ENCODE measurements at regions not wholly inside any gene's neighbourhood (a gene's known extent, or its start where the extent isn't known, plus 50 kb on each side); places are given as distances from the start of the nearest gene placed in this dataset.

DNA sequence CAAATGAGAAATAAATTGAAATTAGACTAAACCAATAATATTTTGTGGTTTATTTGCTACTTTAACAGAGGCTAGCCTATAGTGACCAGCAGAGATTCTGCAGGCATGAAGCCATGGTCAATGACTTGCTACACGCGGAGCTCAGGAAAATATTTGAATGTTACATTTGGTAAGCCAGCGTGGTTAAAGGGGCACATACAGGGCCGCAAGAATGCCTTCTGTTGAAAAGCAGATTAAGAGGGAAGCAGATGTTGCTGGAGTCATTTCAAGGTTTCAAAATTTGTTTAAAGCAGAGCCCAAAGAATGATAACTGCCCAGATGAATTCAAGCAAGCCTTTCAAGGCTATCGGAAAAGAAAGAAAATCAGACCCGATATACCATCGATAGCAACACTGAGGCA lies 294.3 kb upstream of the MAN1A1 start:
- no peak for DNase-seq (ENCODE audit: low spot score)

DNA sequence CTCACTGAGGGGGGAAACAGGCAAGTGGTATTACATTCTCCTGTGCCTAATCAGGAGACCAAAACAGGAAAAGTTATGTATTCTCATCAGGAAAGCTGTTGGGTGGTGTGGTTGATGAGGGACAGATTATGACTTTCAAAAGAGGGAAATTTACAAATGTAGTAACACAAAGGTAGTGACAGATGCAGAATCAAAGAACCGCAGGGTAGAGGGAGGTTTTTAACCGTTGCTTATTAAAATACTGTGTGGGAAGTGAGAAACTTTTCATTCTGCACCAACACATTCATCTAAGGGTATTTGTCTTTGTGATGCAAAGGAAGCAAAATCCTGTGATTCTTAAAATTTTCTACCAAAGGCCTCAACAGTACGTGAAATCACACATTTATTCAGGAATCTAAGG lies 288.2 kb upstream of the MAN1A1 start:
- DNase-seq (ENCODE audit: low spot score), result no peak

GRCh38 chr6:119636060-119636459 lies 286.5 kb upstream of the MAN1A1 start:
- no peak for DNase-seq (ENCODE audit: low spot score)

DNA sequence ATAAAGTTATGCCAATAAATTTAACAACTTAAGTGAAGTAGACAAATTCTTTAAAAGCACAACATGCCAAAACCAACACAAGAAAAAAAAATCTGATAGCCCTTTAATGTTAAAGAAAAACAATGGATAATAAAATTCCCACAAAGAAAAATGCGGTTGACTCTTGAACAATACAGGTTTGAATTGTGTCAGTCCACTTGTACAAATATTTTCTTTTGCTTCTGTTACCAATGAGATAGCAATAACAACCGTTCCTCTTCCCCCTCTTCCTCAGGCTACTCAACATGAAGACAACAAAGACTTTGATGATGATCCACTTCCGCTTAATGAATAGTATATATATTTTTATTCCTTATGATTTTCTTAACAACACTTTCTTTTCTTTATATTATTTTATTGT lies 283.9 kb upstream of the MAN1A1 start:
- DNase-seq (ENCODE audit: low spot score), result no peak

- no peak for DNase-seq (ENCODE audit: low spot score)
Measured at GRCh38 chr6:119630561-119631192, 281.1 kb upstream of the MAN1A1 start.

- DNase-seq (ENCODE audit: low spot score), result no peak
Measured at GRCh38 chr6:119628691-119629594, 279.4 kb upstream of the MAN1A1 start.

DNA sequence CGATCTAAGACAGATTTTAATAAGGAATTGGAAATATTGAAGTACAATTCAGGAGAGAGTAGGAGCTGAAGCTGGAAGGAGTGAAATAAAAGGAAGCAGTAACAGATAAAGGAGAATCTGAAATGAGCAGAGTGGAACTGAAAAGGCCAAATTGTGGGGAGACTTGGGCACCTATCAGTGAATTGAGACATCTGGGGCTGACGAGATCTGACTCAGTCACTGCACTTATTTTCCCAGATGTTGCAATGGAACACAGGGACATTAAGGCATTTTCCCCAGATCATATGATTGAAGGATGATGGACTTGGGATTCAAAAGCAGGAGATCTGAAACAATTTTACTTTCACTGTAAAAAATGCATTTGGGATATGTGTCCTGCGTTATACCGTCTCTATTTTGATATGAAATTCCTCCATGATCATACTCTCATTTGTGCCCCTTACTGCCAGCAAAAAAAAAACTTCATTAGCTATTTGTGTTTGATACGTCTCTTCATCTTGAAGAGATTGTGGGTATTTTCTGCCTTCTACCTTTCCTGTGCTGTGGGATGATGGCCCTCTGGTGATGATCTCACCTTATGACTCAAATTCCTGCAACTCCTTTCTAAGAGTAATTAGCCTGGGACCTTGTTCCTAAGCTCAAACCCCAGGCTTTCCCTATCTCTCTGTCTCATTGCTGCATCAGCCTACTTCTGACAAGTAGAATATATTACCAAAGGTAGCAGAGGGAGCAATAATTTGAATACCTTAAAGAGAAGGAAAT lies 278.5 kb upstream of the MAN1A1 start:
- peak; percentile 6 for DNase-seq (ENCODE audit: low spot score)

DNA sequence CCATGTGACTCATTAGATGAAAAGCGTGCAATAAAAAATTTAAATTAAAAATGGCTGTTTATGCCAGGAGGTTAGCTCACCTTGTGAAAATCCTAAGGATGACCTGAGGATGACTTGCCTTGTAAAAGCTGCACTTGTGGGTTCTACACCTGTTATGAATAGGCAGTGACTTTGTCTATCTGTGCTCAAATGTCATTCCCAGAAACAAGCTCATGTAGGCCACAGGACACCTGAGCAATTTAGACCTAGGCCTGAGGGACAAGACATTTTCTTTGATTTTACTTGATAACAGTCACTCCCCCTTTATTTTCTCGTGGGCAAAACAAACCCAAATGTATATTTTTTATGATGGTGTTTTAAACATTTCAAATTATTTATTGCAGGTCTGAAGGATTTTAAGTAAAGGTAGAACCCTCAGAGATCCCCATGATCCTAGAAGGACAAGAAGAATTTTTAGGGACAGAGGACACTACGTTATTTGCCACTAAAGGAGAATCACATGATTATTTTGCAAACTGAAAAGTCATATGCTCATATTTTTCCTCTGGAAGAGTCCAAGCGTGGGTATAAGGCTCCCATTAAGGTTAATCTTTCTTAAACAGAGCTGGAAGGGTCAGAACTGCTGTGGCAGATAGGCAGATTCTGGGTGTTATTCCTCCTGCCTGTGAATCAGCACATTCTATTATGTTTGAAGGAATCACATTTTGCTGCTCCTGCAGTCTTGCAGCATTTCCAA lies 277.5 kb upstream of the MAN1A1 start:
- DNase-seq (ENCODE audit: low spot score), result no peak

GRCh38 chr6:119620846-119621555 lies 271.4 kb upstream of the MAN1A1 start:
- DNase-seq (ENCODE audit: low spot score), result no peak

GRCh38 chr6:119614138-119614537 lies 264.6 kb upstream of the MAN1A1 start:
- no peak for DNase-seq (ENCODE audit: low spot score)

DNA sequence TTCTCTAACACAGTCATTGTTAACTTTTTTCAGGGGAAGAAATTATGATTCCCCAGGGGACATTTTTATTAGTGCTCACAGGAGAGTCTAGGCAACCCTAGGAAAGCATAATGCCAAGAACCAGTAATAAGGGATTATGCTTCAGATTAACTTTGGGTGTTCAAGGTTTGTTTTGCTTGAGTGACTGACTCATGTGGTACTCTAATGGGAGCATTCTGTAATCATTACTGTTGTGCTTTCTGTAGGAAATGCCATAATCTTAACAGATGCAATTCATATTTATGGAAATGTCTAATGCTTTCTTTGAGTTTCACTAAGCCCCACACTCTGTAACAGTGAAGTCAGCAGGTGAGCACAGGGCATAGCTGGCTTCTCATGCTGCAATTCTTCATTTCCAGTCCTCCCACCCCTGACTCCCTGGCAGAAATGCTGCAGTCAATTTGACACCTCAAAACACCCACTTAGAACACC lies 263.4 kb upstream of the MAN1A1 start:
- DNase-seq (ENCODE audit: low spot score), result no peak

DNA sequence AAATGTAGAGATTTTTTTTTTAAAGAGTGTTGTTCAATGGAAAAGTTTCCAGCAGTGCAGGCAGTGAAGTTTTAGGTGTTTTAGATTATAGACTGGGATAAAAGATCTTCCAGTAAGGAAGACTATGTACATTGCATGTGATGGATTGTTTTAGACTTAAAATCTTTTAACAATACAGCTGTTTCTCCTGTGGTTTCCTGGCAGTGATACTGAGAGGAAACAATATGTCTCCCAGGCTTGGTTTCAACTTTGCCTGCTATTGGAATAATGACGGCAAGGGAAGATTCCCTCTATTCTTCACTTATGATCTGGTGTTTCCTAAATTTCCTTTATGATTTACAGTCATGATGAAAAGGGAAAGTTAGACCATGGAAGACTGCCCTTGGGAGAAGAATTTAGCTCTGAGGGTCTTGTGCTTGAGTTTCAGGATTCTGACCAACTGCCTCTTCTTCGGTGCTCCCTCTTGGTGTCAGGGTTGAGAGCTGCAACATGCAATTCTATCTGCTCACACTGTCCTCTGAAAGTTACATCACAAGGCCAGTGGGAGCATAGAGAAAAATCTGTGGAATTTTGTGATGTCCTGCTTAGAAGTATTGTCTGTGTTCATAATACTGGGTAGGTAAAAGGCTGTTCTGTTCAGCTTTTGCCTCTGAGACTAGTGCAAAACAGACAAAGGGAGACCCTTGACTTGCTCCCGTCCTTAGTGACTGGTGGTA lies 262.8 kb upstream of the MAN1A1 start:
- no peak for DNase-seq (ENCODE audit: low spot score)

DNA sequence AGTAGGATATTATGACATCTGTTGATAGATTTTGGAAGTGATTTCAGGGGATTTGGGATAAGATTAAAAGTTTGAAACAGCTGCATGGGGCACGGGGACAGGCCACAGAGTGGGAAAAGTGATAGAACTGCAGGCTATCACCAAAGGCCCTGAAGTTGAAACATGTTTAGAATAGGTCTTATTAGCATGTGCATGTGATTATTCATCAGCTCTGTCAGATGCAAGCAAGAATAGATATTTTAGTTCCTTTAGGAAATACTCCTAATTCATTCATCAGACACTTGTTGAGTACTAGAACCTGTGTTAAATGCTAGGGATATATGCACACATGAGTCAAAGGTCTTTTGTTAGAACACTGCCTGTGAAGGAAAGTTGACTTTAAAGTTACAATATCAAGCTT lies 261.2 kb upstream of the MAN1A1 start:
- DNase-seq (ENCODE audit: low spot score), result no peak

DNA sequence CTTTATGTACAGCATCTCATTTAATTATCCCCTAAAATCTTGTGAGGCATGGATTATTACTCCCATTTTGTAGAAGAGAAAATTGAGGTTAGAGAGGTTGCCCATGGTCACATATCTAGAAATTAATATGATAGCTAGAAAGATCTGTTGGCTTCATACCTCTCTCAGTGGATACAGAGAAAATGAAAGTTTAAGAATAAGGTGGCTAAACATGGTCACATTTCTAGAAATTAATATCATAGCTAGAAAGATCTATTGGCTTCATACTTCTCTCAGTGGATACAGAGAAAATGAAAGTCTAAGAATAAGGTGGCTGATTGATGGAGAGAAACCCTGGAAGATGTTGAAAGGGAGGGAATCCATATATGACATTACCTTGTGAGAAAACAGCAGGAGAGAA lies 260.7 kb upstream of the MAN1A1 start:
- DNase-seq (ENCODE audit: low spot score), result no peak

- no peak for DNase-seq (ENCODE audit: low spot score)
Measured at GRCh38 chr6:119609865-119610264, 260.3 kb upstream of the MAN1A1 start.

- DNase-seq (ENCODE audit: low spot score), result no peak
Measured at GRCh38 chr6:119608994-119609393, 259.4 kb upstream of the MAN1A1 start.

GRCh38 chr6:119604124-119604523 lies 254.6 kb upstream of the MAN1A1 start:
- no peak for DNase-seq (ENCODE audit: low spot score)

DNA sequence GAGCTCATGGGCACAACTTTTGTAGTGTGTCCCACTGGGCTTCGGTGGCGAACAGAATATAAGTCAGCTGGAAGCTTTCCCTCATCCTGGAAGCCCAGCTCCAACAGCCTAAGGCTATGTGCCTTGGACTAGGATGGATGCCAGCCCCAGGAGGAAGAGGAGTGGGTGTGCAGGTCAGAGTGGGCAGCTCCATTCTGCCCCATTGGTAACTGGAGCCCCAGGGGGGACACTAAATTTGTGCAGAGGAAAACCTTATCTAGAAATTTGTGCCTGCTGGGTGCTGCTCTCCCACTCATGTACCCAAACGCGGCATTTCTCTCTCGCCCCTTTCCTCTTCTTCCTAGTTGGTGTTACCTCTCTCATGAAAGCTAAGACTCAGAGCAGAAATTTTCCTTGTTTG lies 253.9 kb upstream of the MAN1A1 start:
- DNase-seq (ENCODE audit: low spot score), result no peak

GRCh38 chr6:119602215-119603178 lies 252.9 kb upstream of the MAN1A1 start:
- DNase-seq (ENCODE audit: low spot score), result peak; percentile 18

DNA sequence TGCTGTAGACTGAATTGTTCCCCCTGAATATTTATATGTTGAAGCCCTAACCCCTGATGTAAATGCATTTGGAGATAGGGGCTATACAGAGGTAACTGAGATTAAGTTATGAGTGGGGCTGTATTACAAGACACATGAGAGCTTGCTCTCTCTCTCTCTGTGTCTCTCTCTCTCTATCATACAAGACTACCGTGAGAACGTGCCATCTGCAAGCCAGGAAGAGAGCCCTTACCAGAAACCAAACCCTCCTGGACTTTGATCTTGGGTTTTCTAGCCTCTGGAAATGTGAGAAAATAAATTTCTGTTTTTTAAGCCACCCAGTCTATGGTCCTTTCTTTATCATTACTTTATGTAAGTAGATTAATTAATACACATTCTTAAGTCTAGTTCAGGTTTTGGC lies 249.3 kb upstream of the MAN1A1 start:
- no peak for DNase-seq (ENCODE audit: low spot score)
